ENCODE measurements at regions not wholly inside any gene's neighbourhood (a gene's known extent, or its start where the extent isn't known, plus 50 kb on each side); places are given as distances from the start of the nearest gene placed in this dataset.

- no peak for TF ChIP-seq TAF1 (conservative IDR thresholded peaks at IDR 0.05)
- TF ChIP-seq CTCF (IDR thresholded peaks at IDR 0.05; ENCODE audit: low read depth, low read length, missing input control): no peak
- no peak for TF ChIP-seq RAD21 (IDR thresholded peaks at IDR 0.05)
These were observed 296.9 kb upstream of the NECTIN3 start for GRCh38 chr3:110774496-110775265.
